ENCODE measurements at regions not wholly inside any gene's neighbourhood (a gene's known extent, or its start where the extent isn't known, plus 50 kb on each side); places are given as distances from the start of the nearest gene placed in this dataset.

DNA sequence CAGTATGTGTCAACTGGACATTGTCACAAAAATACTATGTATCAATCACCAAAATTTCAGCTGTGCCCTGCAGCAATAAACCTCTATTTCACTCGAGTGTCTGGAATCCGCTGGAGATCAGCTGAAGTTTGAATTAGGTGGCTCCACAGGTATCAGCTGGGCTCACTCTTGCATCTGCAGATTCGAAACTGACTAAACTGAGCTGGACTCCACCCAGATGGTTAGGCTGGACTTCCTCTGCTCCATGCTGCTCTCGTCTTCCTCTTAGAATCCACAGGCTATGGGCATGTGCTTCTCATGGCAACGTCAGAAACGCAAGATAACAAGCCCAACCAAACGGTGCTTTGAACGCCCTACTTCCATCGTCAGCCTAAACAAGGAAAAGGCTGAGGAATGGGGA is 565.3 kb upstream of the ROBO2 start:
- TF ChIP-seq CTCF (IDR thresholded peaks at IDR 0.05; ENCODE audit: low read depth, low read length): no peak
- DNase-seq (ENCODE audit: extremely low read depth, low read depth): no peak

- no peak for DNase-seq (ENCODE audit: extremely low read depth, low read depth)
- no peak for TF ChIP-seq CTCF (IDR thresholded peaks at IDR 0.05; ENCODE audit: low read depth, low read length)
These were observed 560.7 kb upstream of the ROBO2 start for GRCh38 chr3:76479161-76479650.

GRCh38 chr3:76482510-76482909 is 557.4 kb upstream of the ROBO2 start:
- no peak for DNase-seq (ENCODE audit: extremely low read depth, low read depth)
- no peak for TF ChIP-seq CTCF (IDR thresholded peaks at IDR 0.05; ENCODE audit: low read depth, low read length)

DNA sequence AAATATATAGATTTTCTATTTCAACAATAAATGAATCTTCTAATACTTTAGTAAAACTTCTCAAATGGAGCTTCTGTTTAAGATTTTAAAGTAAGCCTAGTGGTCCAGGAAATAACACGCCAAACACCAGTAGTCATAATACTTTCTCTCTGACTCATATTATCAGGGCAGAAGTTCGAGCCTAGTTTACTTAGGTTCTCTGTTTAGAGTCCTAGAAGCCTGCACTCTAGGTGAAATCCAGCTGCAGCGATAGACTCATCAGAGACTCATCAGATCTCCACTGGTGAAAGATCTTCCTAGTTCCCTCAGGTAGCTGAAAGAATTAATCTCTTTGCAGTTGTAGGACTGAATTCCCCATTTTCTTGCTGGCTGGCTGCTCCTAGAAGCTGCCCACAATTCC is 552.5 kb upstream of the ROBO2 start:
- no peak for TF ChIP-seq CTCF (IDR thresholded peaks at IDR 0.05; ENCODE audit: low read depth, low read length)

GRCh38 chr3:76490064-76490463 is 549.8 kb upstream of the ROBO2 start:
- DNase-seq (ENCODE audit: extremely low read depth, low read depth): no peak
- TF ChIP-seq CTCF (IDR thresholded peaks at IDR 0.05; ENCODE audit: low read depth, low read length): no peak

More for the DNA sequence above, 552.5 kb upstream of the ROBO2 start:
- no peak for DNase-seq (ENCODE audit: extremely low read depth, low read depth)

- no peak for DNase-seq (ENCODE audit: extremely low read depth, low read depth)
- no peak for TF ChIP-seq CTCF (IDR thresholded peaks at IDR 0.05; ENCODE audit: low read depth, low read length)
These were observed 544.7 kb upstream of the ROBO2 start for GRCh38 chr3:76495216-76495615.

DNA sequence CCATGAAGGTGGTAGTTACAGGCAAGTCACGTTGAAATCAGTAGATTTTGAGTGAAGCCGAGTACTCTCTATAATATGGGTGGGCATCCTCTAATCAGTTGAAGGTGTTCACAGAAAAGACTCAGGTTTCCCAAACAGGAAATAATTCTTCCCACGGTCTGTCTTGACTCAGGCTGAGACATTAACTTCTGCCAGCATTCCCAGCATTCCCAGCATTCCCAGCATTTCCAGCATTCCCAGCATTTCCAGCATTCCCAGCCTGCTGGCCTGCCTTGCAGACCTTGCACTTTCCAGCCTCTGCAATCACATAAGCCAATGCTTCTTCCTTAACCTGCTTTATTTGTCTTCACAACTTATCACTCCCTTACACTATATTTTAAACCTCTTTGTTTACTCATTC is 542.3 kb upstream of the ROBO2 start:
- no peak for DNase-seq (ENCODE audit: extremely low read depth, low read depth)
- no peak for TF ChIP-seq CTCF (IDR thresholded peaks at IDR 0.05; ENCODE audit: low read depth, low read length)

Data from AG09319 (cell line).